ENCODE measurements at regions not wholly inside any gene's neighbourhood (a gene's known extent, or its start where the extent isn't known, plus 50 kb on each side); places are given as distances from the start of the nearest gene placed in this dataset.
"Not testable (repeated sequence)": the region's sequence is repeated elsewhere in the genome, so short reads cannot be mapped to it uniquely, and the experiment has no call there.

DNA sequence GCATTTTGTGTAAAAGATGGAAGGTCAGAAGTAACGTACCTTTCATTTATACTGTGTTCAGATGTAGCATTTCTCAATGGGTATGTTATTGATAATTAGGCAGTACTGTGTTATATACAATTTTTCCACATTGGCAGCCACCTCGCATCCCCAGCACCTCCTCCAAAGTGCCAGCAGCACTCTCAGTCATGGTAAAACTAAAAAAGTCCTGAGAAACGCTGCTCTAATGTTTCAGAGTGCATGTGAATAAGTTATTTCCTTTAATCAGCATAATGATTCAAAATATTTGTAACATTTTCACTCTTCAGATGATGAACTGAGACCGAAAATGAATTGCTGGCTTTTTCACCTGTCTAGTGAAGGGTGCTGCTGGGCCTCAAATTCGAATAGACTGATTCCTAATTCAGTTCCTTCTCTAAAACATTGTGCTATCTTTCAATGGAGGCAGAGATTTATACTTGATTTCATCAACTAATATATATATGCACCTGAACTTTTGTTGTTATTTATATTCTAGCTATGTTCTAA is 79.9 kb upstream of the ANKRD55 start:
- peak; percentile 39 for DNase-seq

DNA sequence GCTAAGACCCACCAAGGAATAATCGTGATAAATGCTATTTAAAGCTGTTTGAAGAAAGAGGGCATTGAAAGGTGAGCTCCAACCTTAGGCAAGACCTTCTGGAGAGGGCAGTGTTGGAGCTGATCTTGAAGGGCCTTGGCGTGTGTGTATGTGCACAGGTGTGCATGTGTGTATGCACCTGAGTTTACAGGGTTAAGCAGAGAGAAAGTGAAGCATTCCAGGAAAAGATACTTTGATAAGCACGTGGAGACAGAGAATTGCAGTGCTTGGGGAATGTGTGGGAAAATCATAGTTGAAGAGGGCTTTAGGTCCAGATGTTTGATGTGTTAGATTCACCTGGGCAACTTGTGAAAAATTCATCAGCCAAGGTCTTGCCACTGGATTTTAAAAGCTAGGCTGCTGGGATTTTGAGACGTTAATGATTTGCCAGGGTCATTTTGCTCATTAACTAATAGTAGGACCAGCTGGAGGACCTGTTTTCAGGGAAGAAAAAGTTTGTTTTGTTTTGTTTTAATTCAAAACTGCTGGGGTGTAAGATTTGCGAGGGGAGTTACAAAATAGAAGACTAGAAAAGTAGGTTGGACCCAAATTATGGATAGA is 78.3 kb upstream of the ANKRD55 start:
- DNase-seq = no peak

DNA sequence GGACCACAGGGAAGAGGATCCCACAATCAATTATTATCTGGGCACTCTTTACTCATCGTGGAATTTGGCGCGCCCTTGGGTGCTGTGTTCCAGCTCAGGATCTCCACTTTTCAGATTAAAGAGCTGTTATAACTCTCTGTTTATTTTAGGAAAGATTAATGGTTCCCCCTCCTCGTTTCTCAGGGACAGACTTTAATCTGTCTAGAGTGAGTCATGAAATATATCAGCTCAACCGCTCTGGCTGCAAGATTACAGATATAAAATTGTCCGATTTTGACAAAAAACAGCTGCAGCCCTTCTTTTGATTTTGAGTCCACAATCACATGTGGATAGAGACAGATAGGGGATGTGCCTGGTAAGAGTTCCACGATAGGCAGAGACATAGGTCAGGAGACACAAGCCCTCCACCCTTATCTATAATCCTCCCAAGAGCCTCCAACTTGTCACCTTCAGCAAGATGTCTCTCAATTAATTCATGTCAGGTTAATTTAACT is 77.6 kb upstream of the ANKRD55 start:
- DNase-seq = no peak

DNA sequence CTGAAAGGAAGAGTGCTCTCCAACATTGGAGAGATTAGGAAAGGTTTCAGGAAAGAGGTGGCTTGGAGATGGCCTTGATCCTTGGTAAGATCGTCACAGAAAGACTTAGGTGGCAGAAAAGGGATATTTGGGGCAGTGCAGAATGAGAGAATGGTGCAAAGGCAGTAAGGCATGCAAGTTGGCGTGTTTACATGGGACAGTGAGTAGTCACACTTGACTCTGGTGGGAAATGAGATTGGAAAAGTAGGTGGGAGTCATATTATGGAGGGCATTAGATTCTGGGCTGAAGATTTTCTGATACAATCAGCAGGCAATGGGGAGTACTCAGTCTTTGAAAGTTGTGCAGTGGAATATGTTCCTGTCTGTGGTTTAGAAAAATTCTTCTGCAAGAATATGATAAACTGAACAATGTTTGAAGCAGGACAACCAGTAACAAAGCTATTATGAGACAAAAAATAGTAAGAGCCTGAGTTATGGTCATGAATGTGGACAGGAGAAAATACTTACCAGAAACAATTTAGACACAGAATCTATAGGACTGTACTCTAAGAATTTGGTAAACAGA is 76.2 kb upstream of the ANKRD55 start:
- no peak for DNase-seq

DNA sequence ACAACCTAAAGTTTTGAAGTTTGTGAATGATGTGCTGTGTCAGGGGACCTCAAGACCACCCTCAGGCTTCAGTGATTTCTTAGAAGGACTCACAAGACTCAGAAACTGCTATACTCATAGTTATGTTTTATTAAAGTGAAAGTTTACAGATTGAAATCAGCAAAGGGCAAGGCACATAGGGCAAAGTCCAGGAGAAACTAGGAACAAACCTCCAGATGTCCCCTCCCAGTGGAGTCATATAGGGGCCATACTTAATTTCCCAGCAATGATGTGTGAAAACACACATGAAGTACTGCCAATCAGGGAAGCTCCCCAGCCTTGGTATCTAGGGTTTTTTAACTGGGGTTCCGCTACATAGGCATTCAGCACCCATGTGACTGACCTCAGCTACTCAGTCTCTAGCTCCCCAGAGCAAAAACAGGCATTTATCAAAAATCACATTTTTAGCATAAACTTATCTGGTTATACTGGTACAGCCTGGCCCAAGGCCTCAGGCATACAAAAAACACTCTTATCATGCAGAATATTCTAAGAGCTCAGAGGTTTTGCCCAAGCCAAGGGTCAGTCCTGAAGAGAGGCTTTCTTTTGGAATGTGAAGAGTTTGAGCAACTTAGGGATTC is 74.7 kb upstream of the ANKRD55 start:
- DNase-seq = no peak

DNA sequence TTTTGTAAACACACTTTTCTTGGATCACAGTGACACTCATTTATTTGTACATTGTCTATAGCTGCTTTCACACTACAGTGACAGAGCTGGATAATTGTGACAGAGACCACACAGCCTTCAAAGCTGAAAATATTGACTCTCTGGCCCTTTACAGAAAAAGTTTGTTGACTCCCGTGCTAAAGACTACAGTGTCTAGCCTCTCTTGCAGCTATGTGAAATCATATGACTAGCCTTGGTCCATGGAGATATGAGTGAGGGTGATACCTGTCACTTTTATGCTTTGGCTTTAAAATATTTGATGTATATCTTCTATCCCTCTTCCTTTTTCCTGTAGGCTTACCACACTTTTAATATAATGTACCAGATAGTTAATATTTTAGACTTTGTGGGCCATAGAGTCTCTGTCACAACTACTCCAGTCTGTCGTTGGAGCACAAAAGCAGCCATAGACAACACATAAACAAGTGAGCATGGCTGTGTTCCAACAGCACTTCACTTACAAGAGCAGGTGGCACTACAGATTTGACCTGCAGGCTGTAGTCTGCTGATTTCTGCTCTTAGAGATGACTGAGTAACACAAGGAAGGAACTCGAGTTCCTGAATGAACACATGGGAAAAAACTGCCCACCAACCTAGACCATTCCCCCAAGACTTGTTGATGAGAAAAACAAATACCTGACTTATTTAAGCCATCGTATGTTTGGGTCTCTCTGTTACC is 73.5 kb upstream of the ANKRD55 start:
- no peak for DNase-seq

DNA sequence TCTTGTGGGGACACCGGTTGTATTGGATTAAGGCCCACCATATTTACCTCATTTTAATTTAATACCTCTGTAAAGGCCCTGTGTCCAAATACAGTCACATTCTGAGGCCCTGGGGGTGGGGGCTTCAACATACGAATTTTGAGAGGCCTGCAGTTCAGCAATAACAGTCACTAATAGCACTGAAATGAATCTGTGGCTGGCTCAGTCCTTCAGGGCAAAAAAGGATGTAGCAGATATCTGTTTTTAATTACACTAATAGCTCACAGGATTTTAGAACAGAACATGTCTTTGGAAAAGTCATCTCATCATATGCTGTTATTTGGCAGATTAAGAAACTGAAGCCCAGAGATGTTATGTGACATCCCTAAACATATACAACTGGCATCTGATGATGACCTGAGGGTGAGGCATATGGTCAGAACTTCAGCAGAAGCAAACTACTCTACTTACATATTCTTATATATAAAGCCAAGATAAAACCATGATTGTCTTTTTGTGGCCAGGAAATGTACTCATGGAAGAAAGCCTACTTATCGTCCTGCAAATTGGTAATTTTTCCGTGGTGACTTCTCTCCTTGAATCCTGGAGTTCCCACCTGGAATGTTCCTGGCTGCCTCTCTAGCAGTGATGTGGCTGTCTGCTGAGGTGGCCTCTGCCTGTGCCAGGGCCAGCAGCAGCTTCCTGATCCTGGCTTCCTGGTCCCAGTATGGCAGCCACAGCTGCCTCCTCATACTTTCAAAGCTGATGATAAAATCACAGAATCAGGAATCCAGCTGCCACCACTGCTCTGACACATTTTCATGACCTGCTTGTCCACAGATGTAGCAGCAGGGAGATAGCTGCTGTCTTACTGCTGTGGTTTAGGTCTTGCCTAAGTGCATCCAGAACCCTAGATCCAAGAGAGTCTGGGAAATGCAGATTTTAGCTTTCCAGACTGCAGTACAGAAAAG is 72.1 kb upstream of the ANKRD55 start:
- no peak for DNase-seq

DNA sequence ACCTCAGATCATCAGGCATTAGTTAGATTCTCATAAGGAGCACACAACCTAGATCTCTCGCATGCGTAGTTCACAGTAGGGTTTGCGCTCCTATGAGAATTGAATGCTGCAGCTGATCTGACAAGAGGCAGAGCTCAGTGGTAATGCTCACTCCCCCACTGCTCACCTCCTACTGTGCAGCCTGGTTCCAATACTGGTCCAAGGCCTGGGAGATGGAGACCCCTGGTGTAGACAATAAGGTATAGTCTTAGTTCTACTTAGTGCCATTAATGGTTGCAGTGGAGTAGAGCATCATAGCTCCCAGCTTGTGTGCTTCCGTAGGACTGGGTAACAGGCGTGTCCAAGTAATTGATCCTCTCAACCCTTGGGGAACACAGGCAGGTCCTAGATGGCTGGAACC is 70.4 kb upstream of the ANKRD55 start:
- DNase-seq = no peak

DNA sequence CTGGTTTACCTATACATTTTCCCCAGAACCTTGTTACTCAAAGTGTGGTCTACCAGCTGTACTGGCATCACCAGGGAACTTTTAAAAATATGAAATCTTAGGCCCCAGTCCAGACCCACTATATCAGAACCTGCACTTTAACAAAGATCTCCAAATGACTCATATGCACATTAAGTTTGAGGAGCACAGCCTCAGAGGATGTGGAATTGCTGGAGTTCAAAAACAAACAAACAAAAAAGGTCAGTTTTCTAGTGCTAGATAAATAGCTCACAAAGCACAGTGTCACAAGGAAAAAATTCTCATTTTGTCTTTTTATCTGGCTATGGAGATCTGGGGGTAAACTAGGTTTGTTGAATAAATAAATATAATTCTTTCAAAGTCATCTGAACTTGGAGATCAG is 68.9 kb upstream of the ANKRD55 start:
- no peak for DNase-seq

DNA sequence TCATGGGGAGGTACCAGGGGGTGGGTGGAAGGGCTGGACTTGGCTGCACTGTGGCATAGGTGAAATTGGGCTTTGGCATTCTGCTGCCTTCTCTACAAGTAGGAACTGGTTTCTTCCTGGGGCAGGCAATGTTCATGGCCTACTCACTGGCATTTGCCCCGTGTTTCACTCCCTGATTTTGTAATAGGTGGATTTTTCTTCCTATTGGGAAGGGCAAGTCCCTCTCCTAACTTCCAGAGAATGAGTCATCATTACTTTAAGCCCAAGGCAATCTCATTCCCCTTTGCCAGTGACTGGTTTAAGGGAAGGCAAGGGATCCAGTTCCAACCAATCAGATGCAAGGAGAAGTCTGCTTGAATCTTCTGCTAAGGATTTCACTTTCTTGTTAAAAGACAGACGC is 67.9 kb upstream of the ANKRD55 start:
- DNase-seq = no peak

DNA sequence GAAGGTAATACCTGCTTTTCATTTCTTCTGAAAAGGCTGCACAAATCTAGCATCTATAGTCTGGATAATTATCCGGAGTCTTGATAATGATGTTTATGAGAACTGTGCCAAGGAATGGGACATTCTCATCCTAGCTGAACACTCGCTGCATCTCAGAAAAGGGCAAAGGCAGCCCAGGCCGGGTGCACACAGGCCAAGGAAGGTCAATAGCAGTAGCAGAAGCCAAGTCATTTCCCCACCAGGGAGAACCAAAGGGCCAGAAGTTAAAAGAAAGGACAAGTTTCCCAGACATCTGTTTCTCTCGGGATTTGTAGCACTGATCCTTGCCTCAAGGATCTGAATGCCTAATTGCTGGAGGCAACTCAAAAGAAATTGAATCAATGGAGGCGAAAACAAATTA is 66.1 kb upstream of the ANKRD55 start:
- DNase-seq = no peak

DNA sequence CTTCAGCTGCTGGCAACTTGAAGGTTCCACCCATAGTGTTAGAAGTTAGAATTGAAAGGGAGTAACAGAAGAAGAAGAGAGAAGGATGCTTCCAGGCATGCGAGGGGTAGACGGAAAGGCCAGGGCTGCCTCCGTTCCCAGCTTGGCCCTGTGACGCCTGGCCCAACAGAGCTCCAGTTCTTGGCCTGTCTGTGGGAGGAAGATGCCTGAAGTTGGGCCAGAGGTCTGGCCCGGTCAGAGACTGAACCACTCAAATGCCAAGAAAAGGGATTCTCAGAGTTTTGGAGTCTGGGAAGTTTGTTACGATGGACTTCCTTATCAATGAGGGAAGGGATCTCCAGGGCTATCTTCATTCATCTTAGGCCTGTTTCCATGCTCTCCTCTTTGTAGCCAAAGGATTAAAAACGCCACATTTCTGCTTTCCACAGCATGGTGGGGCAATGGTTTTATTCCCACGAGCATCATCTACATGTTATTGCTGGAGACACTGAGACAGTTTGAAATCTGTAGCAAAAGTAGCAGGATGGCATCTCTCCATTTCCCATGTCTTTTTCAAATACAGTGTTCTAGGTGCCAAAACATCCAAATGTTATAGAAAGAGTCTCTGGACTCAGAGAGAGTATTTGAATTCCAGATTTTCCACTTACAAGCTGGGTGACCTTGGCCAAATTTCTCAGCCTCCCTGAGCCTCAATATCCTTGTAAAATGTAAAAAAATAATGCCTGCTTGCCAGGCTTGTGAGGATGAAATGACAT is 65.4 kb upstream of the ANKRD55 start:
- DNase-seq = no peak

DNA sequence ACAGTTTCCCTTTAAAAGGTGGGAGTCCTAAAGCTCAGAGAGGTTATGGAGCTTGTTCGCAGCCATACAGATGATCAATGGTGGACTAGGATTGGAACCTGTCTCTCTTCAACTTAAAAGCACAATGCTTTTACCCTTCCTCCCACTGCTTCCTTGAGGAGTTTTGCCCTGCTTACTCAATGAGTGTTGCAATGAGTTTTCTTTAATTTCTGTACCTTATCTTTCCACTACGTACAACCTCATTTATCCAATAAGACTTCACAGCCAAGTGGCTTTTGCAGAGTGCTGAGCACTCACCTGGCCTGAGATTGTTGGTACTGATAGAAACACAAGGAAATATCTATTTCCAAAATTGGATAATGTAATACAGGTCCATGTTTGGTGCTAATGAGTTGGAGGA is 64.7 kb upstream of the ANKRD55 start:
- DNase-seq = no peak

DNA sequence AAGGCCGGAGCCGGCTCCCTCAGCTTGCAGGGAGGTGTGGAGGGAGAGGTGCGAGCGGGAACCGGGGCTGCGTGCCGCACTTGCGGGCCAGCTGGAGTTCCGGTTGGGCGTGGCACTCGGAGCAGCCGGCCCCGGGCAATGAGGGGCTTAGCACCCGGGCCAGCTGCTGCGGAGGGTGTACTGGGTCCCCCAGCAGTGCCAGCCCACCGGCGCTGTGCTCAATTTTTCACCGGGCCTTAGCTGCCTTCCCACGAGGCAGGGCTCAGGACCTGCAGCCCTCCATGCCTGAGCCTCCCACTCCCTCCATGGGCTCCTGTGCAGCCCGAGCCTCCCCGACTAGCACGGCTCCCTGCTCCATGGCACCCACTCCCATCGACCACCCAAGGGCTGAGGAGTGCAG is 62.2 kb upstream of the ANKRD55 start:
- DNase-seq = not testable (repeated sequence)

DNA sequence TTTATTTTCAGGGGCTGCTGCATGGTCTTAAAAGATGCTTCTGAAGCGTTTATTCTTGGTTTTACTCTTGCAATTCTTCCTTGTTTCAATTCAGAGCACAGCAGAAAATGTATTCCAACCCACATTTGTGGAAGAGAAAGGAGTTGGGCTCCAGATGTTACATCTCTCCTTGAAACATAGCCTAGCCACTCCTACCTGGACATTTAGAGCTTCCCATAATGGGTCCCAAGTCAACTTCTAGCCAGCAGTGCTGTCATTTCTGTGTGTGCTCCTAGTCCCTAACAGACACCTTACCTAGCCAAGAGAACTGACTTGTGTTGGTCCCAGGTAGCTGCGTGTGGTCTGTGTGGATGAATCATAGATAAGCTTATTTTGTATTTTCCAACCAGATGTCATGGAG is 61.2 kb upstream of the ANKRD55 start:
- no peak for DNase-seq

DNA sequence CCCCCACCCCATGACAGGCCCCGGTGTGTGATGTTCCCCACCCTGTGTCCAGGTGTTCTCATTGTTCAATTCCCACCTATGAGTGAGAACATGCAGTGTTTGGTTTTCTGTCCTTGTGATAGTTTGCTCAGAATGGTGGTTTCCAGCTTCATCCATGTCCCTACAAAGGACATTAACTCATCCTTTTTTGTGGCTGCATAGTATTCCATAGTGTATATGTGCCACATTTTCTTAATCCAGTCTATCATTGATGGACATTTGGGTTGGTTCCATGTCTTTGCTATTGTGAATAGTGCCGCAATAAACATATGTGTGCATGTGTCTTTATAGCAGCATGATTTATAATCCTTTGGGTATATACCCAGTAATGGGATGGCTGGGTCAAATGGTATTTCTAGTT is 59.7 kb upstream of the ANKRD55 start:
- not testable (repeated sequence) for DNase-seq

DNA sequence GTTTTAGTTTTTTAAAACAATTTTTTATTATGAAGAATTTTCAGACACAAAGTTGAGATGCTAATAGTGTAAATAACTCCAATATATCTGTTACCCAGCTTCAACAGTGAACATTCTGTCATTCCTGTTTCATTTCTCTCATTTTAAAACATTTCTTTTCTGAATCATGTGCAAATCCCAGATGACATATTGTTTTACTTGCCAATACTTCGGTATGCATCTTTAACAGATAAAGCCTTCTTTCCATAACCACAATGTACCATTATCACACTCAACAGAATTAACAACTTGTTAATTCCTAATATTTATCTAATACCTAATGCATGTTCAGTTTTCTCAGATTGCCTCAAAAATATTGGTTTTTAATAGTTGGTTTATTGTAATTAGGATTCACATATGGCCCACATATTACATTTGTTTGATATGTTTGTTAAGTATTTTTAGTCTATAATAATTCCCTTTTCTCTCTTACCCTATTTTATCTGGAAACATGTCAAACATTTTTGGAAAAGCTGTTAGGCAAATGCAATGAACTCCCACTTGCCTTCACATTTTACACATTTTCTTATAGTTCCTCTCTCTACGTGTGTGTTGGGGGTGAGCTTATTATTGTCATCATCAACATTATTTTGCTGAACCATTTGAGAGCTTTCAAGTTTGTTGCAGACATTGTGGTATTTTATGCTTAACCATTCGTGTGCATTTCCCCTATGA is 58.7 kb upstream of the ANKRD55 start:
- DNase-seq = no peak

DNA sequence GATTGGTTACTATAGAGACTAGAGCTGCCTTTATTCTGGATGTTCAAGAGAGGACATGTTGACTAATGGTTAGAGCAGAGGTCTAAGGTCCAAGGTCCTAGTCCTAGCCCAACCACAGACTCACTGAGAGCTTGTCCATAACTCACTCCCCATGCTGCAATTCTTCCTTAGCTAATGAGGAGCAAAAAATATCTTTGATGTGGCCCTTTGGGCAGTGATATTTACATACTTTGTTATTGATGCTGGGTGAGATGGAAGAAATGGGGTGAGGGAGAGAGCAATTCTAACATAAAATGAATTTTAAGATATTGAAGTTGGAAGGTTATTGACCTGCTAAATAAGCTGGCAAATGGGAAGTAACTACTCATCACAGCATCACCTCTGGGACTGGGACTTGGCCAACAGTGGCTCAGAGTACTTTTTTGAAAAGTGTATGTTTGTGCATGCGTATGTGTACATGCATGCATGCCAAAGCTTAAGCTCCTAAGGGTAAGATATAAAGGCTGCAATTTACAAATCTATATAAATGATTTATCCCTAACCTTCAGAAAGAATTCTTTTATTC is 58.0 kb upstream of the ANKRD55 start:
- no peak for DNase-seq

DNA sequence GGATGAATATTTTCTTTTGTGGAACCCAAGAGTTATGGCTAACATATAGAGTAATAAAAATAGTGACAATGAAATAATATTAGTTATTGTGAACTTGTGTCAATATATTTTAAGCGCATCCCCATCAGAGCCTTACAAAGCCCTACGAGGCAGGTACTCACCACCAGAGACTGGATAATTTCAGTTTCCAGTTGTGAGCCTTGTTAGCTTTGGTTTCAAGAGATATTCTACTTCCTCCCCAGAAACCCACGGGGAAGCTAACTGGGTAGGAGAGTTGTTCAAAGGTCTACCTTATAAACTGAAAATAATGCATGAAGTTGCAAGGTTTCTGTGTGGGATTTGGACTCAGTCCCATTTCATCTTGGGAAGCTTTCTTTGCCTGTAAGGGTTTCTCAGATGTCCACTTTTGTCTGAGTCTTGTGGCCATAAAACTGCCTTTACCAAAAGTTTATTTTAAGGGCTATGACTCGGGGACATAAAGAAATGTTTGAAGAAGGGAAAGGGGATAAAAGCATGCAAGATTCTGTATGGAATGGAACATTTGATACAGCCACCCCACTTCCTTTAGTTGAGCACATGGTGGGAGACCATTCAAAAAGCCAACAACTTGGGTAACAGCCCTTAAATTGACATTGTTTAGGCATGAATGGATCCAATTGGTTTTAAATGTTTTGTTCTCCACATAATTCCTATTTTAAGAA is 57.4 kb upstream of the ANKRD55 start:
- no peak for DNase-seq

DNA sequence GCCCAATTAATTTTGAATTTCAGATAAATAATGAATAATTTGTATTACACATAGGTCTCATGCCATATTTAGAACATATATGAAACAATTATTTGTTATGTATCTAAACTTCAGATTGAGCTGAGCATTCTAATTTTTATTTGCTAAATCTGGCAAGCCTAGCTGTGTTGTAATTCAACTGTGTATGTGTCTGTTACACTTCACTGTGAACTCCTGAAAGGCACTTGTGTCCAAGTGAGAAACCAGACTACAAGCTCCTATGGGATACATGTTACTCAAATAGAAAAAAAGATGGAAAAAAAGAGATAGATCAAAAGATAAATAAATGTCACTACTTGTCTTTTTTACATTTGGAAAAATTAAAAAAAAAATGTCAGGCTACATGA is 56.5 kb upstream of the ANKRD55 start:
- no peak for DNase-seq
